ENCODE measurements at regions not wholly inside any gene's neighbourhood (a gene's known extent, or its start where the extent isn't known, plus 50 kb on each side); places are given as distances from the start of the nearest gene placed in this dataset.

GRCh38 chr6:10042280-10042679 lies 372.6 kb downstream of the TFAP2A start:
- TF ChIP-seq CTCF (IDR thresholded peaks at IDR 0.05; ENCODE audit: low read depth, low read length, missing input control) (no peak), ATF3 (IDR thresholded peaks at IDR 0.05) (no peak), FOXA1 (IDR thresholded peaks at IDR 0.05) (no peak), NR2F2 (IDR thresholded peaks at IDR 0.05) (no peak), TAF1 (conservative IDR thresholded peaks at IDR 0.05) (no peak), YY1 (IDR thresholded peaks at IDR 0.05) (no peak), MAX (IDR thresholded peaks at IDR 0.05) (no peak), REST (IDR thresholded peaks at IDR 0.05) (no peak), SP1 (IDR thresholded peaks at IDR 0.05) (no peak), ZBTB33 (IDR thresholded peaks at IDR 0.05) (no peak), EGR1 (IDR thresholded peaks at IDR 0.05; ENCODE audit: low read depth in 2 of 2) (no peak)

Data from liver (tissue), 3 donors.